Ovary (tissue), 7 donors: ENCODE measurements at regions not wholly inside any gene's neighbourhood (a gene's known extent, or its start where the extent isn't known, plus 50 kb on each side); places are given as distances from the start of the nearest gene placed in this dataset.

Source experiments
- DNase-seq, 5 donors: peaks; one replicate each; pipeline ENCODE4 v3.0.0-alpha.2; 2019 to 2020
- H3K27ac ChIP-seq, 2 donors: fragments of 200-600 bp; one replicate each; pipeline versions ENCODE4 v1.5.1 to v1.8.0; 2019 to 2022
- H3K27me3 ChIP-seq: fragments of 200-600 bp; one replicate; pipeline ENCODE4 v1.8.0; 2022
- H3K36me3 ChIP-seq: fragments of 200-600 bp; sonication (generic); one replicate; pipeline ENCODE4 v1.5.1; 2019
- H3K4me1 ChIP-seq: one replicate; pipeline ENCODE4 v1.8.1; 2013; ENCODE audit warnings: mild to moderate bottlenecking, moderate library complexity; ENCODE audit not compliant: insufficient read depth
- H3K4me3 ChIP-seq: fragments of 200-600 bp; sonication (generic); one replicate; pipeline ENCODE4 v1.5.1; 2017
- H3K9me3 ChIP-seq, 2 donors: fragments of 200-600 bp in 1 of 2; sonication (generic) in 1 of 2; one replicate each; pipeline versions ENCODE4 v1.5.1 to v1.8.1; 2013 to 2019; ENCODE audit warnings: mild to moderate bottlenecking in 1 of 2, moderate library complexity in 1 of 2
- EP300 ChIP-seq: sonication (generic); formaldehyde crosslinking; IDR thresholded peaks from one replicate; pipeline ENCODE4 v1.6.1; 2017; ENCODE audit warnings: antibody characterized with exemption
- POLR2A ChIP-seq: fragments of 450-650 bp; IDR thresholded peaks from one replicate; pipeline ENCODE4 v1.6.1; 2017; ENCODE audit warnings: antibody characterized with exemption, mild to moderate bottlenecking, moderate library complexity
- WGBS, 3 donors: extraction: QIAGEN DNeasy Blood & Tissue Kit in 1 of 3; methylation state at CpG; one replicate each; pipeline versions ENCODE4 v1.1.5 to v1.1.7; 2013 to 2017; 5-methylcytosine and 5-hydroxymethylcytosine counted together
- intact Hi-C, 4 donors: fragments of 100-400 bp; cut with DNase I; formaldehyde crosslinking; loops; one replicate each; pipeline versions ENCODE4 v1.11.0 to v1.15.1; 2022 to 2023
- TF ChIP-seq, protein P1 (sequence below), 3 donors: fragments of 450-650 bp in 2 of 3; fragments of 200-600 bp in 1 of 3; IDR thresholded peaks; one replicate each; pipeline versions ENCODE4 v1.5.1 to v1.8.0; 2016 to 2022; ENCODE audit warnings: antibody characterized with exemption in 3 of 3, mild to moderate bottlenecking in 1 of 3
- donor health status: DM: no; HTN: no; CAD: no; lungs with moderate emphysema.
- donor health status: DM: no; HTN: no; CAD: no.
- donor health status: Bipolar disorder and iron deficiency.
- donor health status: DM: no; HTN: no; CAD: no.
- donor health status: DM: yes; HTN: yes; CAD: no.

GRCh38 chr3:102733791-102734563 lies 299.2 kb downstream of the ZPLD1 start:
- TF ChIP-seq, protein P1, sequence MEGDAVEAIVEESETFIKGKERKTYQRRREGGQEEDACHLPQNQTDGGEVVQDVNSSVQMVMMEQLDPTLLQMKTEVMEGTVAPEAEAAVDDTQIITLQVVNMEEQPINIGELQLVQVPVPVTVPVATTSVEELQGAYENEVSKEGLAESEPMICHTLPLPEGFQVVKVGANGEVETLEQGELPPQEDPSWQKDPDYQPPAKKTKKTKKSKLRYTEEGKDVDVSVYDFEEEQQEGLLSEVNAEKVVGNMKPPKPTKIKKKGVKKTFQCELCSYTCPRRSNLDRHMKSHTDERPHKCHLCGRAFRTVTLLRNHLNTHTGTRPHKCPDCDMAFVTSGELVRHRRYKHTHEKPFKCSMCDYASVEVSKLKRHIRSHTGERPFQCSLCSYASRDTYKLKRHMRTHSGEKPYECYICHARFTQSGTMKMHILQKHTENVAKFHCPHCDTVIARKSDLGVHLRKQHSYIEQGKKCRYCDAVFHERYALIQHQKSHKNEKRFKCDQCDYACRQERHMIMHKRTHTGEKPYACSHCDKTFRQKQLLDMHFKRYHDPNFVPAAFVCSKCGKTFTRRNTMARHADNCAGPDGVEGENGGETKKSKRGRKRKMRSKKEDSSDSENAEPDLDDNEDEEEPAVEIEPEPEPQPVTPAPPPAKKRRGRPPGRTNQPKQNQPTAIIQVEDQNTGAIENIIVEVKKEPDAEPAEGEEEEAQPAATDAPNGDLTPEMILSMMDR (IDR thresholded peaks at IDR 0.05), result no peak
- TF ChIP-seq EP300, result no peak
- no peak for TF ChIP-seq POLR2A
- Histone ChIP-seq H3K36me3 (no peaks in the 10 kb centered on the region), H3K4me3 (no peak overlapping the region), H3K4me1 (peaks cover 7% of the 10 kb centered on the region), H3K27me3 (no peaks in the 10 kb centered on the region), H3K9me3 (no peaks in the 10 kb centered on the region), H3K27ac (no peak overlapping the region)
- intact Hi-C loops, result no loop called here
- 5 to 17% (median 6%) methylated on average over 5 of the region's 5 CpGs for WGBS, 3 donors
- no peak for DNase-seq

- peaks cover 5% of the 10 kb centered on the region for H3K4me1 ChIP-seq
- no peak for TF ChIP-seq POLR2A
- TF ChIP-seq EP300, result no peak
- TF ChIP-seq, protein P1 (IDR thresholded peaks at IDR 0.05), result no peak
- no peak overlapping the region for H3K27ac ChIP-seq
- H3K4me3 ChIP-seq, result no peak overlapping the region
- DNase-seq, result no peak
- H3K36me3 ChIP-seq, result no peaks in the 10 kb centered on the region
- no peaks in the 10 kb centered on the region for H3K27me3 ChIP-seq
- intact Hi-C loops, result no loop called here
- H3K9me3 ChIP-seq, result no peaks in the 10 kb centered on the region
- WGBS, 3 donors, result 88 to 93% (median 93%) methylated on average over 1 of the region's 1 CpG
Observed at GRCh38 chr3:102735311-102735710, 300.5 kb downstream of the ZPLD1 start.

DNA sequence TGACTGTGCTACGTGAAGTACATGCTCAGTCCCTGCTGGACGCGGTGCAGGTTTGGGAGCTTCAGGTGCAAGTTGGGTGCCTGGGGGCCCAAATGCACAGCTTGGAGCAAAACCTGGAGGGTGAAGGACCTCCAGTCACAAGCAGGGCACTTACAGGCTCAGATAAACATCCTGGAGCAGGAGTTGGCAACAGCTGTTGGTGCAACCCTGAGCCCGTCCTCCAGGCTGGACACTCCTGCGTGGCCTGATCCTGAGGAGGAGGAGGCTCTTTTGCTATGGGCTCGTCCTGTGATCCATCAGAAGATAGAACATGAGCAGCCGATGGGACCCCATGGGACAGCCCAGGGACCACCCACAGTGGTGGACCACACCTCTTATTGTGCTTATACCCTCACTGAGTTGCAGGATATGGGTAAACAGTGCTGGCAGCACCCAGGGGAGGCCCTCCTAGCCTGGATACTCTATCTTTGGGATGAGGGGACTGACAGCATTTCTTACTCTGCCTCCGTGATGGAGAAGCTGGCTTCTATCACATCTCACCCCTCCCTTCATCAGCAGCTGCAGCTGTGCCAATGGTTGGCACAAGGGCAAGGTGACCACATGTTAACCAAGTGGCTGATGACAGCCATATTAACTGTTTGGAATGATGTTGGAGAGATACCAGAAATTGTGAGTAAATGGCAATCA lies 301.6 kb downstream of the ZPLD1 start:
- H3K36me3 ChIP-seq, result no peaks in the 10 kb centered on the region
- DNase-seq, result no peak
- intact Hi-C loops, result no loop called here

DNA sequence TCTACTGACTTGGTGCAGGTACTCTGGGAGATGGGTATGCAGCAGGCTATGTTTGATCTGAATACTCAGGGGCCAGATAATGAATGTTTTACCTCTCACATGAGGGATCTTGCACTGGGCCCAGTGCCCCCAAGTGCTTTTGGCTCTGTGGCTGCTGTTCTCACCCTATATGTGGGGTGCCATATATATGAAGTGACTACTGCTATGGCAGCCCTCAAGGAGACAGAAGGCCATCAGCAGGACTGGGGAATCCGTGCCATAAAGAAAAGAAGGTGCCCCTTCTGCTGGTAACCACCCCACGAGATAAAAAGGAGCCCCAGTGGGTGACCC lies 302.1 kb downstream of the ZPLD1 start:
- 86 to 94% (median 91%) methylated on average over 2 of the region's 2 CpGs for WGBS, 3 donors
- TF ChIP-seq, protein P1 (IDR thresholded peaks at IDR 0.05), result no peak
- no peak for TF ChIP-seq EP300
- TF ChIP-seq POLR2A, result no peak
- no peak for DNase-seq
- intact Hi-C loops, result no loop called here
- Histone ChIP-seq H3K27ac (no peak overlapping the region), H3K27me3 (no peaks in the 10 kb centered on the region), H3K4me1 (peaks cover 5% of the 10 kb centered on the region), H3K36me3 (no peaks in the 10 kb centered on the region), H3K9me3 (no peaks in the 10 kb centered on the region), H3K4me3 (no peak overlapping the region)

More for the DNA sequence above, 301.6 kb downstream of the ZPLD1 start:
- TF ChIP-seq POLR2A (no peak), EP300 (no peak)
- TF ChIP-seq, protein P1 (IDR thresholded peaks at IDR 0.05), result no peak
- Histone ChIP-seq H3K27me3 (no peaks in the 10 kb centered on the region), H3K27ac (no peak overlapping the region), H3K9me3 (no peaks in the 10 kb centered on the region), H3K4me1 (peaks cover 5% of the 10 kb centered on the region), H3K4me3 (no peak overlapping the region)
- WGBS, 3 donors, result 89 to 94% (median 91%) methylated on average over 8 of the region's 8 CpGs
